Endothelial cell of umbilical vein (primary cell): ENCODE measurements at regions not wholly inside any gene's neighbourhood (a gene's known extent, or its start where the extent isn't known, plus 50 kb on each side); places are given as distances from the start of the nearest gene placed in this dataset.

Experiments used
- BruUV-seq: library from RNA; stranded (reverse); fragments of 400-500 nt; replicated peaks from 2 replicates; lab custom pipeline; 2021; lab: Mats Ljungman, UMichigan
- CTCF ChIA-PET: fragments of 300-600, 350-600 bp; sonication (Branson Sonifier 250); formaldehyde crosslinking; loops from one replicate; lab custom pipeline; 2021; ENCODE audit warnings: antibody characterized with exemption, inconsistent platforms; lab: Charles Lee
- POLR2A ChIA-PET: fragments of 300-600, 350-600 bp; sonication (Branson Sonifier 250); formaldehyde crosslinking; loops from one replicate; lab custom pipeline; 2021; ENCODE audit warnings: antibody characterized with exemption, inconsistent platforms; lab: Charles Lee
- DNase-seq: peaks from one replicate; pipeline ENCODE4 v3.0.0-alpha.2; 2011; ENCODE audit warnings: low read depth, low spot score
- FAIRE-seq: peaks from 2 replicates; lab custom pipeline; 2011; peaks lifted over from hg19 to GRCh38; lab: Jason Lieb, UNC
- H2AFZ ChIP-seq: 2 replicates; pipeline ENCODE4 v1.6.0; 2012; ENCODE audit warnings: low read depth, low read length, control low read depth, inconsistent platforms
- H3K27ac ChIP-seq: 2 replicates; pipeline ENCODE4 v1.5.1; 2011; ENCODE audit warnings: low read depth, mild to moderate bottlenecking, control low read depth, low read length, moderate library complexity; ENCODE audit not compliant: insufficient read depth
- H3K27me3 ChIP-seq, 2 experiments: 2 replicates each; pipeline versions ENCODE4 v1.6.0 to v1.6.1; 2011; ENCODE audit warnings: low read length in 2 of 2, mixed read lengths in 1 of 2; ENCODE audit not compliant: control insufficient read depth in 2 of 2, insufficient read depth in 2 of 2
- H3K36me3 ChIP-seq, 2 experiments: 2 replicates in 1 of 2; 3 replicates in 1 of 2; pipeline ENCODE4 v1.5.1; 2011; ENCODE audit warnings: low read length in 2 of 2, mild to moderate bottlenecking in 1 of 2, moderate library complexity in 1 of 2; ENCODE audit not compliant: control insufficient read depth in 2 of 2, insufficient read depth in 2 of 2; ENCODE audit errors: extremely low read depth in 1 of 2
- H3K4me1 ChIP-seq: 3 replicates; pipeline ENCODE4 v1.5.1; 2011; ENCODE audit warnings: mild to moderate bottlenecking, low read length; ENCODE audit not compliant: control insufficient read depth, insufficient read depth; ENCODE audit errors: extremely low read depth
- H3K4me2 ChIP-seq: 2 replicates; pipeline ENCODE4 v1.6.1; 2011; ENCODE audit warnings: low read length, control low read depth, mixed read lengths; ENCODE audit not compliant: insufficient read depth
- H3K4me3 ChIP-seq, 3 experiments: fragments of 200-600 bp in 1 of 3; sonication (generic), shearing (Covaris generic) in 1 of 3; replicated peaks in 1 of 3; 2 replicates each; pipeline ENCODE4 v1.5.1; 2011 to 2016; ENCODE audit warnings: control low read depth in 3 of 3, low read length in 3 of 3, mild to moderate bottlenecking in 2 of 3, inconsistent platforms in 1 of 3, low read depth in 1 of 3, moderate library complexity in 1 of 3; ENCODE audit not compliant: insufficient read depth in 1 of 3
- H3K79me2 ChIP-seq: 2 replicates; pipeline ENCODE4 v1.6.0; 2012; ENCODE audit warnings: low read length, inconsistent platforms; ENCODE audit not compliant: control insufficient read depth, insufficient read depth
- H3K9ac ChIP-seq: replicated peaks from 2 replicates; pipeline ENCODE3; 2011; ENCODE audit warnings: low read length, control low read depth; ENCODE audit not compliant: insufficient read depth; ENCODE audit errors: extremely low read depth
- H3K9me1 ChIP-seq: replicated peaks from 3 replicates; pipeline ENCODE4 v1.6.0; 2011; ENCODE audit warnings: mild to moderate bottlenecking, low read length; ENCODE audit not compliant: control insufficient read depth, insufficient read depth; ENCODE audit errors: extremely low read depth
- H3K9me3 ChIP-seq: replicated peaks from 2 replicates; pipeline ENCODE4 v1.5.1; 2012; ENCODE audit warnings: low read length, inconsistent platforms; ENCODE audit not compliant: control insufficient read depth, insufficient read depth
- H4K20me1 ChIP-seq: replicated peaks from 2 replicates; pipeline ENCODE3; 2011; ENCODE audit warnings: mild to moderate bottlenecking, low read length; ENCODE audit not compliant: control insufficient read depth, insufficient read depth; ENCODE audit errors: extremely low read depth
- MAX ChIP-seq: IDR thresholded peaks from 2 replicates; pipeline ENCODE4 v1.6.1; 2011; ENCODE audit not compliant: insufficient read depth, insufficient read length
- POLR2A ChIP-seq: IDR thresholded peaks from 2 replicates; pipeline ENCODE4 v1.6.1; 2012; ENCODE audit warnings: low read depth, mild to moderate bottlenecking, control low read depth, low read length
- POLR2AphosphoS5 ChIP-seq: IDR thresholded peaks from 2 replicates; pipeline ENCODE4 v1.6.1; 2012; ENCODE audit warnings: low read depth, mild to moderate bottlenecking, control low read depth, low read length, moderate library complexity; ENCODE audit not compliant: insufficient read depth
- dilution Hi-C: fragments of 300-500 bp; cut with MboI; formaldehyde crosslinking; loops from one replicate; pipeline ENCODE4 v1.15.0; 2019; ENCODE audit warnings: low sequenced_read_pairs; ENCODE audit not compliant: extremely low pct_ligation_motif_present
- intact Hi-C: fragments of 100-400 bp; cut with micrococcal nuclease; formaldehyde crosslinking; loops from one replicate; pipeline ENCODE4 v1.10.0; 2022

- no peak overlapping the region for H3K4me2 ChIP-seq
- no peaks in the 10 kb centered on the region for H3K27me3 ChIP-seq
- peaks cover 6% of the 10 kb centered on the region for H3K9me3 ChIP-seq
- dilution Hi-C loops (no loop called here), intact Hi-C loops (no loop called here)
- FAIRE-seq (no peak), DNase-seq (no peak)
- H3K9me1 ChIP-seq: no peaks in the 10 kb centered on the region
- H4K20me1 ChIP-seq: no peaks in the 10 kb centered on the region
- no peaks in the 10 kb centered on the region for H3K79me2 ChIP-seq
- H3K9ac ChIP-seq: no peak overlapping the region
- no peak overlapping the region for H3K4me3 ChIP-seq
- no TSS peak for BruUV-seq
- no peak overlapping the region for H3K27ac ChIP-seq
- no peaks in the 10 kb centered on the region for H3K36me3 ChIP-seq
- H2AFZ ChIP-seq: no peak overlapping the region
- POLR2A ChIA-PET: no interaction called here
- no peaks in the 10 kb centered on the region for H3K4me1 ChIP-seq
- no peak for TF ChIP-seq MAX
- TF ChIP-seq POLR2A: no peak
- CTCF ChIA-PET: no interaction called here
These were observed 689.6 kb downstream of the SLITRK5 start for GRCh38 chr13:88360761-88361160.

- Histone ChIP-seq H3K4me3 (no peak overlapping the region), H3K9me1 (no peaks in the 10 kb centered on the region), H3K4me2 (no peak overlapping the region), H3K27me3 (no peaks in the 10 kb centered on the region), H3K4me1 (no peaks in the 10 kb centered on the region), H3K27ac (no peak overlapping the region), H4K20me1 (no peaks in the 10 kb centered on the region), H3K36me3 (no peaks in the 10 kb centered on the region), H3K9me3 (peaks cover 2% of the 10 kb centered on the region), H3K79me2 (no peaks in the 10 kb centered on the region), H3K9ac (no peak overlapping the region), H2AFZ (no peak overlapping the region)
- intact Hi-C loops: no loop called here
- DNase-seq (no peak), FAIRE-seq (no peak)
- TF ChIP-seq POLR2AphosphoS5: no peak
- ChIA-PET CTCF (no interaction called here), POLR2A (no interaction called here)
- no TSS peak for BruUV-seq
- dilution Hi-C loops: no loop called here
These were observed 698.7 kb downstream of the SLITRK5 start for GRCh38 chr13:88369866-88370265.
